Hepatocyte (in vitro differentiated cells): ENCODE measurements at regions not wholly inside any gene's neighbourhood (a gene's known extent, or its start where the extent isn't known, plus 50 kb on each side); places are given as distances from the start of the nearest gene placed in this dataset.

Source experiments
- CTCF ChIP-seq: fragments of 200-600 bp; sonication (generic); IDR thresholded peaks from 2 replicates; pipeline ENCODE4 v1.5.1; 2016; ENCODE audit warnings: antibody characterized with exemption, mild to moderate bottlenecking; ENCODE audit not compliant: poor library complexity
- EZH2 ChIP-seq: fragments of 200-600 bp; sonication (generic); IDR thresholded peaks from 2 replicates; pipeline ENCODE4 v1.6.1; 2016; ENCODE audit warnings: antibody characterized with exemption, mild to moderate bottlenecking, borderline replicate concordance
- EZH2phosphoT487 ChIP-seq: fragments of 200-600 bp; sonication (generic); IDR thresholded peaks from one replicate; pipeline ENCODE4 v1.6.1; 2018; ENCODE audit warnings: antibody characterized with exemption, mild to moderate bottlenecking, low read depth, moderate library complexity; ENCODE audit not compliant: unreplicated experiment, severe bottlenecking

GRCh38 chr5:93355691-93356090 lies 225.3 kb downstream of the NR2F1-AS1 start:
- TF ChIP-seq CTCF: no peak
- no peak for TF ChIP-seq EZH2
- no peak for TF ChIP-seq EZH2phosphoT487
